Activated CD4-positive, alpha-beta memory T cell treated with anti-CD3 and anti-CD28 coated beads for 36 hours (primary cell): ENCODE measurements at regions not wholly inside any gene's neighbourhood (a gene's known extent, or its start where the extent isn't known, plus 50 kb on each side); places are given as distances from the start of the nearest gene placed in this dataset.
"Not testable (repeated sequence)": the region's sequence is repeated elsewhere in the genome, so short reads cannot be mapped to it uniquely, and the experiment has no call there.

Experiments used
- CTCF ChIA-PET: fragments of 350-600 bp; sonication (Branson Sonifier 250); formaldehyde crosslinking; loops from one replicate; lab custom pipeline; 2021; ENCODE audit warnings: antibody characterized with exemption, inconsistent platforms; lab: Charles Lee
- POLR2A ChIA-PET: fragments of 350-600 bp; sonication (Branson Sonifier 250); formaldehyde crosslinking; loops from one replicate; lab custom pipeline; 2021; ENCODE audit warnings: antibody characterized with exemption; lab: Charles Lee
- DNase-seq: peaks from one replicate; pipeline ENCODE4 v3.0.0-alpha.2; 2020
- H3K27ac Mint-ChIP-seq: one replicate; pipeline ENCODE4 v1.8.0; 2021; ENCODE audit warnings: mixed read lengths
- H3K27me3 Mint-ChIP-seq: one replicate; pipeline ENCODE4 v1.8.0; 2021; ENCODE audit warnings: mixed read lengths
- H3K36me3 Mint-ChIP-seq: one replicate; pipeline ENCODE4 v1.8.0; 2021; ENCODE audit warnings: mixed read lengths
- H3K4me1 Mint-ChIP-seq: one replicate; pipeline ENCODE4 v1.8.0; 2021; ENCODE audit warnings: low read depth, mixed read lengths
- H3K4me3 Mint-ChIP-seq: one replicate; pipeline ENCODE4 v1.8.0; 2021; ENCODE audit warnings: mild to moderate bottlenecking, mixed read lengths
- H3K9me3 Mint-ChIP-seq: one replicate; pipeline ENCODE4 v1.8.0; 2021; ENCODE audit warnings: mixed read lengths
- intact Hi-C: fragments of 100-400 bp; cut with micrococcal nuclease; formaldehyde crosslinking; loops from one replicate; pipeline ENCODE4 v1.15.1; 2023

GRCh38 chr21:20276954-20277353, 721.3 kb upstream of the NCAM2 start:
- peaks cover 11% of the 10 kb centered on the region for H3K9me3 Mint-ChIP-seq
- no peak overlapping the region for H3K27ac Mint-ChIP-seq
- H3K4me3 Mint-ChIP-seq: no peak overlapping the region
- ChIA-PET CTCF (no interaction called here), POLR2A (no interaction called here)
- no peaks in the 10 kb centered on the region for H3K36me3 Mint-ChIP-seq
- H3K4me1 Mint-ChIP-seq: no peaks in the 10 kb centered on the region
- intact Hi-C loops: no loop called here
- no peaks in the 10 kb centered on the region for H3K27me3 Mint-ChIP-seq
- no peak for DNase-seq

GRCh38 chr21:20283836-20284235, 714.4 kb upstream of the NCAM2 start:
- Mint-ChIP-seq H3K27ac (no peak overlapping the region), H3K4me3 (no peak overlapping the region), H3K36me3 (no peaks in the 10 kb centered on the region), H3K4me1 (no peaks in the 10 kb centered on the region), H3K27me3 (no peaks in the 10 kb centered on the region), H3K9me3 (no peaks in the 10 kb centered on the region)
- DNase-seq: no peak
- ChIA-PET CTCF (interaction anchor here (0.6 kb wide), 1 partner anchor 303 kb away, joined by 3 read pairs; no protein-coding TSS in a partner anchor), POLR2A (no interaction called here)
- intact Hi-C loops: no loop called here

DNA sequence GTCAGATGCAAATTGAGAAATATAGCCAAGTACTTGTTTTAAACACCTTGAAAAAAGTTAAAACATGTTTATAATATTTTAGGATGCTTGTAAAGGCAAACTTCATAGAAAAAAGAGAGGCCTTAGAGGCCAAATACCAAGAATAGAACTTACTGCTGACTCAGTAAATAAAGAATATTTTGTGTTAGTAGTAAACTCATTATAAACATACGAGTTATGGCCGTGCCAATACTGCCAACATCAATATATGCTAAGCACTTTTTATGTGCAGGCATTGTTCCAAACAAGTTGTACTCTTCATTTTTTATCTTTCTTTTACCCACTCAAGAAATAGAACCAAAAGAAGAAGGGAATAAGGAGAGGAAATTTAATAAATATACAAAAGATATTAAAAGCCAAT, 705.9 kb upstream of the NCAM2 start:
- peaks cover 4% of the 10 kb centered on the region for H3K9me3 Mint-ChIP-seq
- H3K36me3 Mint-ChIP-seq: no peaks in the 10 kb centered on the region
- no peaks in the 10 kb centered on the region for H3K4me1 Mint-ChIP-seq
- H3K27ac Mint-ChIP-seq: no peak overlapping the region
- CTCF ChIA-PET: no interaction called here
- intact Hi-C loops: no loop called here
- no peak overlapping the region for H3K4me3 Mint-ChIP-seq
- H3K27me3 Mint-ChIP-seq: no peaks in the 10 kb centered on the region
- POLR2A ChIA-PET: no interaction called here
- no peak for DNase-seq

GRCh38 chr21:20292854-20293253, 705.4 kb upstream of the NCAM2 start:
- H3K4me3 Mint-ChIP-seq, H3K36me3 Mint-ChIP-seq, H3K9me3 Mint-ChIP-seq, DNase-seq, H3K4me1 Mint-ChIP-seq, POLR2A ChIA-PET, intact Hi-C loops, H3K27ac Mint-ChIP-seq, H3K27me3 Mint-ChIP-seq, CTCF ChIA-PET: not testable (repeated sequence)

- H3K27ac Mint-ChIP-seq: no peak overlapping the region
- DNase-seq: no peak
- no peaks in the 10 kb centered on the region for H3K27me3 Mint-ChIP-seq
- ChIA-PET CTCF (no interaction called here), POLR2A (no interaction called here)
- H3K4me1 Mint-ChIP-seq: no peaks in the 10 kb centered on the region
- H3K36me3 Mint-ChIP-seq: no peaks in the 10 kb centered on the region
- H3K4me3 Mint-ChIP-seq: no peak overlapping the region
- intact Hi-C loops: no loop called here
- H3K9me3 Mint-ChIP-seq: peaks cover 6% of the 10 kb centered on the region
Measured at GRCh38 chr21:20301395-20301794, 696.8 kb upstream of the NCAM2 start.

GRCh38 chr21:20302084-20302483, 696.1 kb upstream of the NCAM2 start:
- Mint-ChIP-seq H3K27me3 (no peaks in the 10 kb centered on the region), H3K4me3 (no peak overlapping the region), H3K4me1 (no peaks in the 10 kb centered on the region), H3K9me3 (peaks cover 4% of the 10 kb centered on the region), H3K36me3 (no peaks in the 10 kb centered on the region), H3K27ac (no peak overlapping the region)
- intact Hi-C loops: no loop called here
- DNase-seq: no peak
- ChIA-PET POLR2A (no interaction called here), CTCF (no interaction called here)

- ChIA-PET POLR2A (no interaction called here), CTCF (no interaction called here)
- Mint-ChIP-seq H3K27ac (no peak overlapping the region), H3K27me3 (no peaks in the 10 kb centered on the region), H3K36me3 (no peaks in the 10 kb centered on the region), H3K4me1 (no peaks in the 10 kb centered on the region), H3K4me3 (no peak overlapping the region), H3K9me3 (peaks cover 13% of the 10 kb centered on the region)
- intact Hi-C loops: no loop called here
- no peak for DNase-seq
Measured at GRCh38 chr21:20306836-20307235, 691.4 kb upstream of the NCAM2 start.

DNA sequence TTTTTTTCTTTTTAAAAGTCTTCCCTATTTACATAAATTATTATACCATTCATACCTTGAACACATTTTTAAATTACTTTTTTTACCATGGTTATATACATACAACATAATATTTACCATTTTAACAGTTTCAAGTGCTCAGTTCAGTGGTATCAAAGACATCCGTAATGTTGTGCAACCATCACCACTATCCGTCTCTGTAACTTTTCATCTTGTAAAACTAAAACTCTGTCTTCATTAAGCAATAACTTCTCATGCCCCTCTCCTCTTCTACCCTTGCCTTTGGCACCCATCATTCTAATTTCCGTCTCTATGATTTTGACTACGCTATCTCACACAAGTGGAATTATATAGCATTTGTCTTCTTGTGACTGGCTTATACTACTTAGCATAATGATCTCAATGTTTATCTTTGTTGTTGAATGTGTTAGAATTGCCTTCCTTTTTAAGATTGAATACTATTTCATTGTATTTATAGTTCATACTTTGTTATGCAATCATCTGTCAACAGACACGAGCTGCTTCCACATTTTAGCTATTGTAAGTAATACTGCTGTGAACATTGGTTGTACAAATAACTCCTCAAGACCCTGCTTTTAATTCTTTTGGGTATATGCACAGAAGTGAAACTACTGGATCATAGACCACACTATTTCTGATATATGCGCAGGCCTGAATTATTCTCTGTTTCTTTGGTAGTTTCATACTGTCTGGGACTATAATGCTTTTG, 689.5 kb upstream of the NCAM2 start:
- DNase-seq: no peak
- H3K27ac Mint-ChIP-seq: no peak overlapping the region
- no peaks in the 10 kb centered on the region for H3K36me3 Mint-ChIP-seq
- CTCF ChIA-PET: no interaction called here
- H3K27me3 Mint-ChIP-seq: no peaks in the 10 kb centered on the region
- POLR2A ChIA-PET: no interaction called here
- H3K4me1 Mint-ChIP-seq: no peaks in the 10 kb centered on the region
- H3K4me3 Mint-ChIP-seq: no peak overlapping the region
- H3K9me3 Mint-ChIP-seq: peaks cover 15% of the 10 kb centered on the region
- intact Hi-C loops: no loop called here

GRCh38 chr21:20311234-20311787, 686.9 kb upstream of the NCAM2 start:
- H3K27ac Mint-ChIP-seq: no peak overlapping the region
- POLR2A ChIA-PET: no interaction called here
- H3K9me3 Mint-ChIP-seq: peaks cover 15% of the 10 kb centered on the region
- H3K4me1 Mint-ChIP-seq: no peaks in the 10 kb centered on the region
- intact Hi-C loops: no loop called here
- CTCF ChIA-PET: no interaction called here
- H3K36me3 Mint-ChIP-seq: no peaks in the 10 kb centered on the region
- H3K27me3 Mint-ChIP-seq: no peaks in the 10 kb centered on the region
- H3K4me3 Mint-ChIP-seq: no peak overlapping the region
- DNase-seq: no peak

GRCh38 chr21:20313013-20313412, 685.2 kb upstream of the NCAM2 start:
- H3K27ac Mint-ChIP-seq: no peak overlapping the region
- H3K9me3 Mint-ChIP-seq: peaks cover 21% of the 10 kb centered on the region
- H3K36me3 Mint-ChIP-seq: no peaks in the 10 kb centered on the region
- H3K4me1 Mint-ChIP-seq: no peaks in the 10 kb centered on the region
- CTCF ChIA-PET: no interaction called here
- H3K27me3 Mint-ChIP-seq: no peaks in the 10 kb centered on the region
- H3K4me3 Mint-ChIP-seq: no peak overlapping the region
- POLR2A ChIA-PET: no interaction called here
- intact Hi-C loops: no loop called here
- DNase-seq: no peak

DNA sequence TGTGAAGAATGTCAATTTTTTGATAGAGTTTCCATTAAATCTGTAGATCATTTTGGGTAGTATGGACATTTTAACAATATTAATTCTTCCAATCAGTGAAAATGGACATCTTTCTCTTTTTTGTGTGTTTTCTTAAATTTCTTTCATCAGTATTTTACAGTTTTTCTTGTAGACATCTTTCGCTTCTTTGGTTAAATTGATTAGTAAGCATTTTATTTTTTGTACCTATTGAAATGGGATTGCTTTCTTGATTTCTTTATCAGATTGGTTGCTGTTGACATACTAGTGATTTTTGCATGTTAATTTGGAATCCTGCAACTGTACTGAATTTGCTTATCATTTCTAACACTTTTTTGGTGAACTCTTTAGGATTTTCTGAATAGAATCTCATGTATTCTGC, 683.2 kb upstream of the NCAM2 start:
- ChIA-PET CTCF (no interaction called here), POLR2A (no interaction called here)
- H3K36me3 Mint-ChIP-seq: no peaks in the 10 kb centered on the region
- H3K27me3 Mint-ChIP-seq: no peaks in the 10 kb centered on the region
- no peak overlapping the region for H3K27ac Mint-ChIP-seq
- intact Hi-C loops: no loop called here
- H3K4me1 Mint-ChIP-seq: no peaks in the 10 kb centered on the region
- H3K4me3 Mint-ChIP-seq: no peak overlapping the region
- peaks cover 15% of the 10 kb centered on the region for H3K9me3 Mint-ChIP-seq
- DNase-seq: no peak

DNA sequence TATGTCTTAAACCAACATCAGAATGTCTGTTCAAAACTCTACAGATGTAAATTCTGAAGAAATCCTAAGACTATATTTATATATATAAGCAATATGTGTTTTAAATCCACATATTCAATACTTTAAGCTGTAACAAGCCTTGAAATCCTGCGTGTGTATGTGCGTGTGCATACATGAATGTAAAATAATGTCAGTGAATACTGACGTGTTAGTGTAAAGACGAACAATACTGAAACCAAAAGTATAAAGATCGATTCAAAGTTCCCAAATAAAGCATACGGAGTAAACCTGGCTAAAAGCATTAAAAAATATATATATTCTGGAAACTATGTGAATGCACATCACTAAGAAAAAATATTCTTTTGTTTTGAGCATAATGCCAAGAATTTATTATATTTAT, 668.6 kb upstream of the NCAM2 start:
- Mint-ChIP-seq H3K4me3 (no peak overlapping the region), H3K4me1 (no peaks in the 10 kb centered on the region), H3K36me3 (no peaks in the 10 kb centered on the region), H3K9me3 (peaks cover 10% of the 10 kb centered on the region), H3K27ac (no peak overlapping the region), H3K27me3 (no peaks in the 10 kb centered on the region)
- DNase-seq: no peak
- POLR2A ChIA-PET: no interaction called here
- CTCF ChIA-PET: no interaction called here
- intact Hi-C loops: no loop called here

DNA sequence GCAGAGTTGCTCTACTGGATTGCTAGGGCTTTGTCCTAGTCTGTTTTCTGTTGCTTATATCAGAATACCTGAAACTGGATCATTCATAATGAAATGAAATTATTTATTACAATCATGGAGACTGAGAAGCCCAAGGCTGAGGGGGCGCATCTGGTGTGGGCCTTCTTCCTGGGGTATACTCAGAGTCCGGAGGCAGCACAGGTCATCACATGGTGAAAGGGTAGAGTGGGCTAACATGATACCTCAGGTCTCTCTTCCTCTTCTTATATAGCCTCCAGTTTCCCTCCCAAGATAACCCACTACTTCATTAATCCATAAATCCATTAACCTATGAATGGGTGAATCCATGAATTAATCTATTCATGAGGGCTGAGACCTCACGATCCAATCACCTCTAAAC, 667.6 kb upstream of the NCAM2 start:
- ChIA-PET POLR2A (no interaction called here), CTCF (no interaction called here)
- intact Hi-C loops: no loop called here
- no peak overlapping the region for H3K27ac Mint-ChIP-seq
- H3K27me3 Mint-ChIP-seq: no peaks in the 10 kb centered on the region
- H3K9me3 Mint-ChIP-seq: peaks cover 5% of the 10 kb centered on the region
- no peak for DNase-seq
- H3K4me1 Mint-ChIP-seq: no peaks in the 10 kb centered on the region
- H3K36me3 Mint-ChIP-seq: no peaks in the 10 kb centered on the region
- no peak overlapping the region for H3K4me3 Mint-ChIP-seq
